Skeletal muscle tissue (tissue), 3 donors: ENCODE measurements at regions not wholly inside any gene's neighbourhood (a gene's known extent, or its start where the extent isn't known, plus 50 kb on each side); places are given as distances from the start of the nearest gene placed in this dataset.

Experiments
- H3K27ac ChIP-seq: one replicate; pipeline ENCODE4 v1.7.0; 2013; ENCODE audit warnings: mild to moderate bottlenecking, low read depth, low read length, inconsistent platforms
- H3K27me3 ChIP-seq, 3 donors: one replicate each; pipeline ENCODE4 v1.7.0; 2013; ENCODE audit warnings: low read length in 3 of 3; ENCODE audit not compliant: control insufficient read depth in 3 of 3, insufficient read depth in 3 of 3
- H3K36me3 ChIP-seq, 3 donors: one replicate each; pipeline ENCODE4 v1.7.0; 2013; ENCODE audit warnings: low read length in 3 of 3; ENCODE audit not compliant: control insufficient read depth in 3 of 3, insufficient read depth in 3 of 3
- H3K4me1 ChIP-seq, 3 donors: one replicate each; pipeline ENCODE4 v1.7.0; 2013; ENCODE audit warnings: low read length in 3 of 3, mild to moderate bottlenecking in 3 of 3; ENCODE audit not compliant: control insufficient read depth in 3 of 3, insufficient read depth in 3 of 3
- H3K4me3 ChIP-seq, 3 donors: one replicate each; pipeline ENCODE4 v1.7.0; 2013; ENCODE audit warnings: low read length in 3 of 3
- H3K9ac ChIP-seq, 3 donors: one replicate each; pipeline ENCODE4 v1.7.0; 2013; ENCODE audit warnings: low read length in 3 of 3, mild to moderate bottlenecking in 3 of 3, moderate library complexity in 2 of 3, low read depth in 1 of 3
- H3K9me3 ChIP-seq, 3 donors: one replicate each; pipeline ENCODE4 v1.7.0; 2013; ENCODE audit warnings: low read length in 3 of 3; ENCODE audit not compliant: control insufficient read depth in 3 of 3
- donor health status: Osteomylitis.

GRCh38 chr9:105172436-105172835 lies 72.0 kb upstream of the SLC44A1 start:
- H3K27me3 ChIP-seq = no peaks in the 10 kb centered on the region
- no peak overlapping the region for H3K4me3 ChIP-seq
- H3K36me3 ChIP-seq = no peaks in the 10 kb centered on the region
- H3K27ac ChIP-seq = no peak overlapping the region
- no peaks in the 10 kb centered on the region for H3K9me3 ChIP-seq
- no peaks in the 10 kb centered on the region for H3K4me1 ChIP-seq
- H3K9ac ChIP-seq = no peak overlapping the region

DNA sequence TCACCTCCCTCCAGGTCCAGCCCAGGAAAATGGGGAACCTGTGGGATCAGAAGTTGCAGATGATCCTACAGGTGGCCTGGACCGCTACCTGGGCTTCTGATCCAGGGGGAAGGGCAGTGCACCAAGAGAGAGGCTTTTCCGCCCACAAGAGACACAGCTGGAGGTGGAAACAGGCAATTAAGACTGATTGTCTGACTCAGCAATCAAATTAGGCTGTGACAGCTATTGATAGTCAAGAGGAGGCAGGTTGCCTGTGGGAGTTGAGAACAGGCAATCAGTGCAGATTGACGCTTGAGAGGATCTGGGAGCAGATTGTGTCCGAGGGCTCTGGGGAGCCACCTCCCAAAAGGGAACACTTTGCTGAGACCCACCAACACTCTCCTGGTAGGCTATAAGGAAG lies 71.1 kb upstream of the SLC44A1 start:
- Histone ChIP-seq H3K36me3 (no peaks in the 10 kb centered on the region), H3K27ac (no peak overlapping the region), H3K4me1 (peaks cover 0 to 3% (median 0%) of the 10 kb centered on the region in 3 donors), H3K9ac (no peak overlapping the region), H3K27me3 (no peaks in the 10 kb centered on the region), H3K9me3 (no peaks in the 10 kb centered on the region), H3K4me3 (no peak overlapping the region)

- Histone ChIP-seq H3K27ac (no peak overlapping the region), H3K4me3 (no peak overlapping the region), H3K4me1 (peaks cover 0 to 3% (median 0%) of the 10 kb centered on the region in 3 donors), H3K9ac (no peak overlapping the region), H3K36me3 (no peaks in the 10 kb centered on the region), H3K9me3 (no peaks in the 10 kb centered on the region), H3K27me3 (no peaks in the 10 kb centered on the region)
Measured at GRCh38 chr9:105173826-105174225, 70.6 kb upstream of the SLC44A1 start.

GRCh38 chr9:105176194-105176593 lies 68.3 kb upstream of the SLC44A1 start:
- Histone ChIP-seq H3K27me3 (no peaks in the 10 kb centered on the region), H3K9me3 (no peaks in the 10 kb centered on the region), H3K4me3 (no peak overlapping the region), H3K27ac (no peak overlapping the region), H3K4me1 (peaks cover 0 to 3% (median 0%) of the 10 kb centered on the region in 3 donors), H3K36me3 (no peaks in the 10 kb centered on the region), H3K9ac (no peak overlapping the region)

DNA sequence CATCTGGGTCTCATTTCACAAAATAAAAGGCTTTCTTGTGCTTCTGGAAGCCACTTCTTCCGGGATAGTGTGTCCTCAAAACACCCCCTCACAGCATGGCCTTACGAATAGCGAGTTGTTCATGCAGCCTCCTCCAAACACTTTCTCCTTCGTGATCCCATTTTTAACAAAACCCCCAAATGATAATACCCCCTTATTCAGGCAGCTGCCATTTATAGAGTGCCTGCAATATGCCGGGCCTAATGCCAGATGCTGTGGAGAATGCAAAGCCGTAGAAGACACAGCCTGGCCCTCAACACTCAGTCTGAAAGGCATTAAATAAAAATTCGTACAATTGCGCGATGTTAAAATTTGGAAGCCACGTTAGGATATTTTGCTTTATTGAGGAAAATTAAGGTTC lies 66.4 kb upstream of the SLC44A1 start:
- no peaks in the 10 kb centered on the region for H3K27me3 ChIP-seq
- H3K27ac ChIP-seq = no peak overlapping the region
- no peaks in the 10 kb centered on the region for H3K9me3 ChIP-seq
- H3K4me1 ChIP-seq = peaks cover 0 to 3% (median 0%) of the 10 kb centered on the region in 3 donors
- no peaks in the 10 kb centered on the region for H3K36me3 ChIP-seq
- H3K4me3 ChIP-seq = no peak overlapping the region
- H3K9ac ChIP-seq = no peak overlapping the region

DNA sequence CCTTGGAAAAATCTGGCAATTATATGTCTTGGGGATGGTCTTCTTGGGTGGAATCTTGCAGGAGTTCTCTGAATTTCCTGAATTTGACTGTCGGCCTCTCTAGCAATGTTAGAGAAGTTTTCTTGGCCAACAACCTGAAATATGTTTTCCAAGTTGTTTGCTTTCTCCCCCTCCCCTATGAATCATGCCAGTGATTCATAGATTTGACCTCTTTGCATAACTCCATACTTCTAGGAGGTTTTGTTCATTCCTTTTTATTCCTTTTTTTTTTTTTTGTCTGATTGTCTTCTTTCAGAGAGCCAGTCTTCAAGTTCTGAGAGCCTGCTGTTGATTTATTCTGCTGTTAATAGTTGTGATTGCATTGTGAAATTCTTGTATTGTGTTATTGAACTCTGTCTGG lies 56.7 kb upstream of the SLC44A1 start:
- Histone ChIP-seq H3K4me3 (no peak overlapping the region), H3K27ac (no peak overlapping the region), H3K4me1 (no peaks in the 10 kb centered on the region), H3K36me3 (no peaks in the 10 kb centered on the region), H3K9me3 (no peaks in the 10 kb centered on the region), H3K9ac (no peak overlapping the region), H3K27me3 (no peaks in the 10 kb centered on the region)

DNA sequence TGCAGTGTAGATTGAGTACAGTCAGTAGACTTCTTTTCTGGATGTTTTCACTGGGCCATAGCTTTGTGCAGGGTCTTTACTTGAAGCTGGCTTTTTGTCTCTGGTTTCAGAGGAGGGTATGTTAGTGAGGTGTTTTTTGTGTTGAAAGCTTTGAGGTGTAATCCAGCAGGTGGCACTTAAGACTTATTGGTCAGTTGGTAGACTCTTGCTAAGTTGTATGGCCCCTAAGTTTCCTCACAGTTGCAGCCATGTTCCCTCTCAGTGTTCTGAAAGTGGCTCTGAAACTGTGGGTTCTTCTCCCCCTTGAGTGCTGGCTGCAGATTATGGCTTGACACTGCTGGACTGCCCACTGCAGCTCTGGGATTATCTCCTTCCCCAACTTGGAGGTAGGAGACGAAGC lies 55.7 kb upstream of the SLC44A1 start:
- no peaks in the 10 kb centered on the region for H3K9me3 ChIP-seq
- no peaks in the 10 kb centered on the region for H3K36me3 ChIP-seq
- no peak overlapping the region for H3K27ac ChIP-seq
- H3K4me1 ChIP-seq = no peaks in the 10 kb centered on the region
- no peak overlapping the region for H3K4me3 ChIP-seq
- no peaks in the 10 kb centered on the region for H3K27me3 ChIP-seq
- no peak overlapping the region for H3K9ac ChIP-seq

GRCh38 chr9:105191508-105192121 lies 52.8 kb upstream of the SLC44A1 start:
- Histone ChIP-seq H3K9ac (no peak overlapping the region), H3K27me3 (no peaks in the 10 kb centered on the region), H3K27ac (no peak overlapping the region), H3K4me3 (no peak overlapping the region), H3K9me3 (no peaks in the 10 kb centered on the region), H3K36me3 (no peaks in the 10 kb centered on the region), H3K4me1 (no peaks in the 10 kb centered on the region)

DNA sequence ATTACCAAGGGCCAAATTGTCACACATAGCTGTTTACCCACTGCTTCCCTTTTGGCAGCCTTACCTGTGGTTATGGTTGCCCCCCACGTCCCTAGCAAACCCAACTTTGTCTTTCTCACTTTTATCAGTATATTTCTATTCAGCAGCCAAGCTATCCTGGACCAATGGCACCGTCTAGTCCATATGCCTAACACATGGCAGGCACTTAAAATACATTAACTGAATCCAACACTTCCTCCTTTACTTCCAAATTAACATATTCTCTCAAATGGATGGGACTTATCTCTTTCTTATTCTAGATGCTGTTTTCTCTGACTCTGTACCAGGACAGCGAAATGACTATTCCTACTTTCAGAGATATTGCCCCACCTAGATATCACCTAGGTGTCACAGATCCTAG lies 50.9 kb upstream of the SLC44A1 start:
- H3K4me1 ChIP-seq = no peaks in the 10 kb centered on the region
- no peaks in the 10 kb centered on the region for H3K36me3 ChIP-seq
- no peak overlapping the region for H3K4me3 ChIP-seq
- H3K27ac ChIP-seq = no peak overlapping the region
- no peaks in the 10 kb centered on the region for H3K9me3 ChIP-seq
- H3K27me3 ChIP-seq = no peaks in the 10 kb centered on the region
- no peak overlapping the region for H3K9ac ChIP-seq

DNA sequence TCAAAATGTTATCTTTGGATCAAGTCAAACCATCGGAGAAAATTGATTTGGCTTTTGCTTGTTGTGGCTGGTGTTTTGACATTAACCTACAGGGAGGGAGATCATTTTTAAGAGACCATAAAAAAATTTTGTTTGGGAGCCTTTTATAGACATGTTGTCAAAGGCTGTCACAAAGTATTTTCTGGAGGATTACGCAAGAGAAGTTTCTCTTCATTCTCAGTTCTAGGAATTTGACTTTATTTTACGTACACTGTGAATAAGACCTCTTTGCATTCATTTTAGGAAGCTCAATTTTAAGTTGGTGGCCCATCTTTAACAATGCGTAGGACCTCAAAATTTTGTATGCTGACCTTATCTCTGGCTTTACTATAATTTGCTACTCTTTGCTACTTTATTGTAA lies 50.2 kb upstream of the SLC44A1 start:
- no peaks in the 10 kb centered on the region for H3K9me3 ChIP-seq
- H3K36me3 ChIP-seq = no peaks in the 10 kb centered on the region
- no peak overlapping the region for H3K27ac ChIP-seq
- no peak overlapping the region for H3K9ac ChIP-seq
- no peaks in the 10 kb centered on the region for H3K27me3 ChIP-seq
- H3K4me3 ChIP-seq = no peak overlapping the region
- H3K4me1 ChIP-seq = no peaks in the 10 kb centered on the region
